HCT116 (cell line): ENCODE measurements at regions not wholly inside any gene's neighbourhood (a gene's known extent, or its start where the extent isn't known, plus 50 kb on each side); places are given as distances from the start of the nearest gene placed in this dataset.

Experiments used
- ATAC-seq: fragments of 200-7000 bp; cut with Tn5 transposase; 2 replicates; pipeline ENCODE4 v1.9.1; 2020; ENCODE audit warnings: mild to moderate bottlenecking, moderate library complexity
- BruUV-seq: library from RNA; stranded (reverse); fragments of 400-500 nt; replicated peaks from 2 replicates; lab custom pipeline; 2021; lab: Mats Ljungman, UMichigan
- CTCF ChIA-PET: fragments of 300-600 bp; sonication (Branson Sonifier 250); formaldehyde crosslinking; loops from one replicate; lab custom pipeline; 2021; ENCODE audit warnings: antibody characterized with exemption; lab: Charles Lee
- POLR2A ChIA-PET: fragments of 300-600, 350-600 bp; sonication (Branson Sonifier 250); formaldehyde crosslinking; loops from one replicate; lab custom pipeline; 2021; ENCODE audit warnings: antibody characterized with exemption; lab: Charles Lee
- RAD21 ChIA-PET, 2 experiments: fragments of 300-600 bp; sonication (Branson Sonifier 250); formaldehyde crosslinking; loops; one replicate each; lab custom pipeline; 2023; ENCODE audit warnings: low total read pairs in 2 of 2; ENCODE audit not compliant: uncharacterized antibody in 2 of 2, unreplicated experiment in 2 of 2, low non-redundant PET in 1 of 2; lab: Charles Lee
- DNase-seq: peaks from one replicate; pipeline ENCODE4 v3.0.0-alpha.2; 2010; ENCODE audit warnings: low read depth, low spot score
- H2AFZ ChIP-seq: fragments of 200-600 bp; shearing (Covaris generic), sonication (generic); 2 replicates; pipeline ENCODE4 v1.6.1; 2017; ENCODE audit warnings: low read depth, mixed run types, mixed read lengths, antibody characterized with exemption, low read length; ENCODE audit not compliant: poor library complexity, severe bottlenecking
- H3K27ac ChIP-seq: 2 replicates; pipeline ENCODE4 v1.5.1; 2012; ENCODE audit warnings: low read depth, low read length
- H3K27me3 ChIP-seq: fragments of 200-600 bp; sonication (generic); 2 replicates; pipeline ENCODE4 v1.6.1; 2016; ENCODE audit warnings: mixed run types, low read length, mixed read lengths; ENCODE audit not compliant: insufficient read depth
- H3K36me3 ChIP-seq, 2 experiments: fragments of 200-500 bp in 1 of 2; fragments of 200-600 bp in 1 of 2; sonication (Bioruptor generic) in 1 of 2; sonication (generic) in 1 of 2; 2 replicates each; pipeline versions ENCODE4 v1.5.1 to v1.6.1; 2014 to 2016; ENCODE audit warnings: low read length in 2 of 2, inconsistent platforms in 1 of 2, mixed read lengths in 1 of 2, mixed run types in 1 of 2; ENCODE audit not compliant: insufficient read depth in 2 of 2, control insufficient read depth in 1 of 2
- H3K4me1 ChIP-seq, 2 experiments: fragments of 200-600 bp in 1 of 2; sonication (generic) in 1 of 2; 2 replicates each; pipeline versions ENCODE4 v1.5.1 to v1.6.1; 2012 to 2017; ENCODE audit warnings: low read length in 2 of 2, inconsistent platforms in 1 of 2, mild to moderate bottlenecking in 1 of 2, mixed read lengths in 1 of 2, mixed run types in 1 of 2, moderate library complexity in 1 of 2; ENCODE audit not compliant: insufficient read depth in 2 of 2, control insufficient read depth in 1 of 2
- H3K4me2 ChIP-seq: fragments of 200-600 bp; sonication (generic); 2 replicates; pipeline ENCODE4 v1.6.1; 2017; ENCODE audit warnings: mixed run types, low read length, mixed read lengths
- H3K4me3 ChIP-seq, 2 experiments: fragments of 200-600 bp in 1 of 2; sonication (generic) in 1 of 2; replicated peaks in 1 of 2; 2 replicates each; pipeline ENCODE4 v1.5.1; 2011 to 2016; ENCODE audit warnings: low read length in 2 of 2, control low read depth in 1 of 2, low read depth in 1 of 2, mild to moderate bottlenecking in 1 of 2, mixed read lengths in 1 of 2, mixed run types in 1 of 2
- H3K79me2 ChIP-seq: fragments of 200-600 bp; sonication (generic); 2 replicates; pipeline ENCODE4 v1.6.1; 2017; ENCODE audit warnings: mild to moderate bottlenecking, mixed run types, low read length, moderate library complexity, mixed read lengths; ENCODE audit not compliant: insufficient read depth
- H3K9ac ChIP-seq: fragments of 200-600 bp; sonication (generic); 2 replicates; pipeline ENCODE4 v1.6.1; 2016; ENCODE audit warnings: low read length, mixed read lengths
- H3K9me2 ChIP-seq: fragments of 200-600 bp; sonication (generic), shearing (Covaris generic); 2 replicates; pipeline ENCODE4 v1.6.1; 2017; ENCODE audit warnings: mixed run types, mild to moderate bottlenecking, moderate library complexity; ENCODE audit not compliant: insufficient read depth
- H3K9me3 ChIP-seq, 2 experiments: fragments of 200-500 bp in 1 of 2; fragments of 200-600 bp in 1 of 2; sonication (Bioruptor generic) in 1 of 2; sonication (generic) in 1 of 2; 2 replicates each; pipeline ENCODE4 v1.6.1; 2014 to 2017; ENCODE audit warnings: low read length in 2 of 2, mixed read lengths in 2 of 2, inconsistent platforms in 1 of 2, low read depth in 1 of 2, mild to moderate bottlenecking in 1 of 2, mixed run types in 1 of 2, moderate library complexity in 1 of 2; ENCODE audit not compliant: control insufficient read depth in 1 of 2, insufficient read depth in 1 of 2
- H4K20me1 ChIP-seq: fragments of 200-600 bp; sonication (generic), shearing (Covaris generic); 2 replicates; pipeline ENCODE4 v1.6.1; 2017; ENCODE audit warnings: mixed run types, mild to moderate bottlenecking, moderate library complexity; ENCODE audit not compliant: insufficient read depth
- CBX3 ChIP-seq: IDR thresholded peaks from 2 replicates; pipeline ENCODE4 v1.6.1; 2012; ENCODE audit warnings: low read depth
- CEBPB ChIP-seq: IDR thresholded peaks from 2 replicates; pipeline ENCODE4 v1.6.1; 2012; ENCODE audit warnings: low read depth
- CTCF ChIP-seq, 3 experiments: fragments of 200-600 bp in 1 of 3; sonication (generic) in 1 of 3; IDR thresholded peaks in 2 of 3; conservative IDR thresholded peaks in 1 of 3; 2 replicates each; pipeline ENCODE4 v1.5.1; 2012 to 2017; ENCODE audit warnings: low read depth in 2 of 3, low read length in 2 of 3, antibody characterized with exemption in 1 of 3, borderline replicate concordance in 1 of 3, control low read depth in 1 of 3, mild to moderate bottlenecking in 1 of 3, mixed read lengths in 1 of 3, mixed run types in 1 of 3, moderate library complexity in 1 of 3; ENCODE audit not compliant: insufficient read depth in 1 of 3
- EGR1 ChIP-seq: IDR thresholded peaks from 2 replicates; pipeline ENCODE4 v1.6.1; 2012; ENCODE audit warnings: low read depth
- ELF1 ChIP-seq: IDR thresholded peaks from 2 replicates; pipeline ENCODE4 v1.6.1; 2012; ENCODE audit warnings: low read depth, borderline replicate concordance
- EZH2phosphoT487 ChIP-seq: fragments of 200-600 bp; IDR thresholded peaks from 2 replicates; pipeline ENCODE4 v1.6.1; 2018; ENCODE audit warnings: antibody characterized with exemption, borderline replicate concordance
- JUND ChIP-seq: IDR thresholded peaks from 2 replicates; pipeline ENCODE4 v1.6.1; 2012
- MAX ChIP-seq: IDR thresholded peaks from 2 replicates; pipeline ENCODE4 v1.6.1; 2012
- POLR2AphosphoS5 ChIP-seq: IDR thresholded peaks from 2 replicates; pipeline ENCODE4 v1.6.1; 2011; ENCODE audit warnings: mild to moderate bottlenecking, low read depth, low read length, moderate library complexity
- RAD21 ChIP-seq: IDR thresholded peaks from 2 replicates; pipeline ENCODE4 v1.6.1; 2012; ENCODE audit warnings: low read depth, mild to moderate bottlenecking
- SIN3A ChIP-seq: IDR thresholded peaks from 2 replicates; pipeline ENCODE4 v1.6.1; 2012; ENCODE audit warnings: low read depth
- SP1 ChIP-seq: IDR thresholded peaks from 2 replicates; pipeline ENCODE4 v1.6.1; 2012; ENCODE audit warnings: low read depth
- SRF ChIP-seq: IDR thresholded peaks from 2 replicates; pipeline ENCODE4 v1.6.1; 2012; ENCODE audit warnings: low read depth
- YY1 ChIP-seq: IDR thresholded peaks from 2 replicates; pipeline ENCODE4 v1.6.1; 2011; ENCODE audit warnings: low read length, low read depth, moderate library complexity, mild to moderate bottlenecking; ENCODE audit not compliant: insufficient replicate concordance; ENCODE audit errors: extremely low read depth
- ZFX ChIP-seq: fragments of 450-650 bp; IDR thresholded peaks from 2 replicates; pipeline ENCODE4 v1.6.1; 2017
- ZNF274 ChIP-seq: fragments of 200-500 bp; sonication (Bioruptor generic); IDR thresholded peaks from 2 replicates; pipeline ENCODE4 v1.6.1; 2014; ENCODE audit warnings: mild to moderate bottlenecking, low read depth, low read length, inconsistent platforms
- intact Hi-C: fragments of 100-400 bp; cut with micrococcal nuclease; formaldehyde crosslinking; loops from 2 replicates; pipeline ENCODE4 v1.10.0; 2022
- TF ChIP-seq, protein P1 (sequence below): IDR thresholded peaks from 2 replicates; pipeline ENCODE4 v1.6.1; 2012; ENCODE audit warnings: low read depth
- TF ChIP-seq, protein P2 (sequence below): IDR thresholded peaks from 2 replicates; pipeline ENCODE4 v1.6.1; 2012

- Histone ChIP-seq H3K4me2 (no peak overlapping the region), H3K36me3 (no peaks in the 10 kb centered on the region), H3K9me2 (no peaks in the 10 kb centered on the region), H3K4me3 (no peak overlapping the region), H3K79me2 (no peaks in the 10 kb centered on the region), H3K27ac (no peak overlapping the region), H3K4me1 (no peaks in the 10 kb centered on the region), H4K20me1 (no peaks in the 10 kb centered on the region), H2AFZ (no peak overlapping the region), H3K9ac (no peak overlapping the region), H3K9me3 (no peaks in the 10 kb centered on the region), H3K27me3 (no peaks in the 10 kb centered on the region)
- ATAC-seq (no peak), DNase-seq (no peak)
- intact Hi-C loops = no loop called here
- ChIA-PET POLR2A (no interaction called here), RAD21 (no interaction called here), CTCF (no interaction called here)
- TF ChIP-seq EZH2phosphoT487 (no peak), ZFX (no peak), RAD21 (no peak), SIN3A (no peak), YY1 (no peak), ZNF274 (no peak), SRF (no peak), POLR2AphosphoS5 (no peak), CTCF (IDR thresholded peaks at IDR 0.05 in 2 of 3, conservative IDR thresholded peaks at IDR 0.05 in 1 of 3; ENCODE audit: borderline replicate concordance in 1 of 3, insufficient read depth in 1 of 3, low read depth in 2 of 3, low read length in 2 of 3) (no peak), MAX (no peak), EGR1 (no peak), SP1 (no peak), CBX3 (no peak), JUND (no peak), CEBPB (no peak), ELF1 (no peak)
- TF ChIP-seq, protein P1, sequence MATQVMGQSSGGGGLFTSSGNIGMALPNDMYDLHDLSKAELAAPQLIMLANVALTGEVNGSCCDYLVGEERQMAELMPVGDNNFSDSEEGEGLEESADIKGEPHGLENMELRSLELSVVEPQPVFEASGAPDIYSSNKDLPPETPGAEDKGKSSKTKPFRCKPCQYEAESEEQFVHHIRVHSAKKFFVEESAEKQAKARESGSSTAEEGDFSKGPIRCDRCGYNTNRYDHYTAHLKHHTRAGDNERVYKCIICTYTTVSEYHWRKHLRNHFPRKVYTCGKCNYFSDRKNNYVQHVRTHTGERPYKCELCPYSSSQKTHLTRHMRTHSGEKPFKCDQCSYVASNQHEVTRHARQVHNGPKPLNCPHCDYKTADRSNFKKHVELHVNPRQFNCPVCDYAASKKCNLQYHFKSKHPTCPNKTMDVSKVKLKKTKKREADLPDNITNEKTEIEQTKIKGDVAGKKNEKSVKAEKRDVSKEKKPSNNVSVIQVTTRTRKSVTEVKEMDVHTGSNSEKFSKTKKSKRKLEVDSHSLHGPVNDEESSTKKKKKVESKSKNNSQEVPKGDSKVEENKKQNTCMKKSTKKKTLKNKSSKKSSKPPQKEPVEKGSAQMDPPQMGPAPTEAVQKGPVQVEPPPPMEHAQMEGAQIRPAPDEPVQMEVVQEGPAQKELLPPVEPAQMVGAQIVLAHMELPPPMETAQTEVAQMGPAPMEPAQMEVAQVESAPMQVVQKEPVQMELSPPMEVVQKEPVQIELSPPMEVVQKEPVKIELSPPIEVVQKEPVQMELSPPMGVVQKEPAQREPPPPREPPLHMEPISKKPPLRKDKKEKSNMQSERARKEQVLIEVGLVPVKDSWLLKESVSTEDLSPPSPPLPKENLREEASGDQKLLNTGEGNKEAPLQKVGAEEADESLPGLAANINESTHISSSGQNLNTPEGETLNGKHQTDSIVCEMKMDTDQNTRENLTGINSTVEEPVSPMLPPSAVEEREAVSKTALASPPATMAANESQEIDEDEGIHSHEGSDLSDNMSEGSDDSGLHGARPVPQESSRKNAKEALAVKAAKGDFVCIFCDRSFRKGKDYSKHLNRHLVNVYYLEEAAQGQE = no peak
- TF ChIP-seq, protein P2, sequence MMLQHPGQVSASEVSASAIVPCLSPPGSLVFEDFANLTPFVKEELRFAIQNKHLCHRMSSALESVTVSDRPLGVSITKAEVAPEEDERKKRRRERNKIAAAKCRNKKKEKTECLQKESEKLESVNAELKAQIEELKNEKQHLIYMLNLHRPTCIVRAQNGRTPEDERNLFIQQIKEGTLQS = no peak
- no TSS peak for BruUV-seq
Measured at GRCh38 chrX:11952176-11952720, 186.0 kb upstream of the FRMPD4 start.
